ENCODE measurements at regions not wholly inside any gene's neighbourhood (a gene's known extent, or its start where the extent isn't known, plus 50 kb on each side); places are given as distances from the start of the nearest gene placed in this dataset.
"Not testable (repeated sequence)": the region's sequence is repeated elsewhere in the genome, so short reads cannot be mapped to it uniquely, and the experiment has no call there.

DNA sequence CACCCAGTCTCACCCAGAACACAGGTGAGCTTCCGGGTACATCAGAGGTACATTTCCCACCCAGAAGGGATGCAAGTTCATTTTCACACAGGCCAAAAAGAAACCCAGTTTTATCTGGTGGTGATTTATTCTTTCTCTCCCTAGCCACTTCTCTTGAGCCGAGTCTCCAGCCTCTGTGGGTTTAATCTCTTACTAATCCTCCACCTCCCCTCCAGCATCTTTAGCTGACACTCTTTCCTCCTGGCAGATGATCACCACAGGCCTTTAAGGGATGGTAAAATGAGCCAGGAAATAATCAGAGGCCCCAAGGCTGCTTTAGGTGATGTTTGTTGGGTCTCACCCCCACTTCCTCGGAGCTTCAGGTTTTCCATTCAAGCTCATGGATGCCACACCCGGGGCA is 145.7 kb upstream of the DLX2 start:
- DNase-seq (ENCODE audit: missing footprints) (no peak), ATAC-seq (no peak)
- intact Hi-C loops (cut with DNase I), result no loop called here

DNA sequence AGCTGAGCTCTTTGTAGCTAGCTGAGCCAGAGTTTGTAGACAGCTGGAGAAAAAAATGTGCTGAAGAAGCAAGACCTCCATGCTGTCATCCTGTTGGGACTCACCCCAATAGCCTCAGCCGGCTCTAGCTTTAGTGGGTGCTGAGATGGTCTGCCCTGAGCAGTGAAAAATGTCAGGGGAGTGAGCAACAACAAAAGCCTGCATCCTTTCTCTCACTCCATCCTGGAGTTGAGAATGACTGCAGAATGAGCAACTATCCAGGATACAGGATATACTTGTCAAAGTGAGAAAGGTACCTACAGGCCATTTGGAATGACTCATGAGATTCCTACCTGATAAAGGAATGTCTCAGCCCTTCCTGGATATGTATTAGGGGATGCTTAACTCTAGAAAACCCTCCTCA is 146.1 kb upstream of the DLX2 start:
- intact Hi-C loops (cut with DNase I), result no loop called here
- ATAC-seq (no peak), DNase-seq (ENCODE audit: missing footprints) (no peak)

DNA sequence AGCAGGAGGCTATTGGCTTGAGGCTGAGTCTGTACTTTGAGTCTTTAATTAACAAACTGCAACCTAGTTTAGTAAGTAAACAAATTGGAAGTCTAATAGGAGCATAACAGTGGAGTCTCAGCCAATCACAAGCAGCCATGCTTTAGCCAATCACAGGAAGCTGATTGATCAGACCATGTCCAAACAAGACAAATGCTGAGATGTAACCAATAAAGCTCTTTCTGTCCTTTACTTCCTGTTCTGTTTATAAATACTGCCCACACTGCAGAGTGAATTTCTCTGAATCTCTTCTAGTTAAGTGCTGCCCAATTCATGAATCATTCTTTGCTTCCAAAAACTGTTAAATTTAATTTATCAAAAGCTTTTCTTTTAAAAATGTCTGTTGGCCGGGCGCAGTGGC is 146.6 kb upstream of the DLX2 start:
- intact Hi-C loops (cut with DNase I), result no loop called here
- DNase-seq (ENCODE audit: missing footprints), result no peak
- ATAC-seq, result no peak

- intact Hi-C loops (cut with DNase I), result no loop called here
Measured at GRCh38 chr2:172249986-172250385, 147.3 kb upstream of the DLX2 start.

DNA sequence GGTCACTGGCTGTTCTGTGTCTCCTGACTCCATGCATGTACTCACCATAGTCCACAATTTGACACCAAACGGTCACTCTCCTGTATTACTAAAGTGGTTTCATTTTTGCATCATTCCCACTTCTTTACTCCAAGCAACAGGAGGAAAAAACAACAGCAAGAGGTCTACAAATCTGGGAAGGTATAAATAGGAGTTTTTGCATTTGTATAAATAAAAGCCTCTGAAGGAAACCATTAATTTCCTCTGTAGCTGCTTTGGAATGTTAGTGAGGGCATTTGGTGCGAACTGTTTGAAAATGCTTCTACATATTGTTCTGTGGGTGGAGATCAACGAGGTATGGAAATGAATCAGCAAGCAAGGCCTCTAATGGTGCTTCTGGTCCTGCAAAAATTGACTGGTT is 148.5 kb upstream of the DLX2 start:
- no peak for ATAC-seq
- DNase-seq (ENCODE audit: missing footprints), result no peak
- intact Hi-C loops (cut with DNase I), result no loop called here

More at GRCh38 chr2:172249986-172250385, 147.3 kb upstream of the DLX2 start:
- DNase-seq (ENCODE audit: missing footprints), result no peak
- no peak for ATAC-seq

GRCh38 chr2:172252154-172252553 is 149.5 kb upstream of the DLX2 start:
- ATAC-seq, result peak; percentile 89
- DNase-seq (ENCODE audit: missing footprints), result peak; percentile 84
- intact Hi-C loops (cut with DNase I), result no loop called here

GRCh38 chr2:172253190-172254052 is 150.7 kb upstream of the DLX2 start:
- DNase-seq (ENCODE audit: missing footprints) (no peak), ATAC-seq (peak; percentile 33)
- intact Hi-C loops (cut with DNase I), result no loop called here

GRCh38 chr2:172256886-172257285 is 154.2 kb upstream of the DLX2 start:
- intact Hi-C loops (cut with DNase I), result no loop called here
- ATAC-seq (no peak), DNase-seq (ENCODE audit: missing footprints) (no peak)

GRCh38 chr2:172259827-172260226 is 157.1 kb upstream of the DLX2 start:
- DNase-seq (ENCODE audit: missing footprints), result no peak
- intact Hi-C loops (cut with DNase I), result no loop called here
- ATAC-seq, result no peak

DNA sequence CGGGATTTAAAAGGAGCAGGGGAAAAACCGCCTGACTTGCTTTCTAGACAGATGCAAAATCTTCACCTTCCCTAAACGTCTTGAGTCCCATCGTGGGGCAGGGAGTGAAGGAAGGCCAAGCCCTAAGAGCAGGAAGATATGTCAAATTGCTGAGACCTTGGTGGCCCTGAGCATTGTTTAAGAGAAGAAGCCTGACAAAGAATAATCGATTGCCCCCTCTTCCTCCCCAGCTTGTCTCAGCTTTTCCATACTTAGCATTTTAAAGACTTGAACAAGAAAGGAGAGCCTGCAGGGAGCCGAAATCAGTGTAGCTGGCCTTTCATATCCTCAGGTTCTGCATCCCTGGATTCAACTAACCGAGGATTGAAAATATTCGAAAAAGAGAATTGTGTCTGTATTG is 157.6 kb upstream of the DLX2 start:
- intact Hi-C loops (cut with DNase I), result no loop called here
- ATAC-seq, result no peak
- no peak for DNase-seq (ENCODE audit: missing footprints)

- ATAC-seq (no peak), DNase-seq (ENCODE audit: missing footprints) (no peak)
- intact Hi-C loops (cut with DNase I), result no loop called here
Measured at GRCh38 chr2:172261292-172261691, 158.6 kb upstream of the DLX2 start.

GRCh38 chr2:172262486-172262885 is 159.8 kb upstream of the DLX2 start:
- DNase-seq (ENCODE audit: missing footprints) (no peak), ATAC-seq (no peak)
- intact Hi-C loops (cut with DNase I), result no loop called here

- ATAC-seq; intact Hi-C loops (cut with DNase I): not testable (repeated sequence)
Measured at GRCh38 chr2:172264820-172265219, 162.1 kb upstream of the DLX2 start.

DNA sequence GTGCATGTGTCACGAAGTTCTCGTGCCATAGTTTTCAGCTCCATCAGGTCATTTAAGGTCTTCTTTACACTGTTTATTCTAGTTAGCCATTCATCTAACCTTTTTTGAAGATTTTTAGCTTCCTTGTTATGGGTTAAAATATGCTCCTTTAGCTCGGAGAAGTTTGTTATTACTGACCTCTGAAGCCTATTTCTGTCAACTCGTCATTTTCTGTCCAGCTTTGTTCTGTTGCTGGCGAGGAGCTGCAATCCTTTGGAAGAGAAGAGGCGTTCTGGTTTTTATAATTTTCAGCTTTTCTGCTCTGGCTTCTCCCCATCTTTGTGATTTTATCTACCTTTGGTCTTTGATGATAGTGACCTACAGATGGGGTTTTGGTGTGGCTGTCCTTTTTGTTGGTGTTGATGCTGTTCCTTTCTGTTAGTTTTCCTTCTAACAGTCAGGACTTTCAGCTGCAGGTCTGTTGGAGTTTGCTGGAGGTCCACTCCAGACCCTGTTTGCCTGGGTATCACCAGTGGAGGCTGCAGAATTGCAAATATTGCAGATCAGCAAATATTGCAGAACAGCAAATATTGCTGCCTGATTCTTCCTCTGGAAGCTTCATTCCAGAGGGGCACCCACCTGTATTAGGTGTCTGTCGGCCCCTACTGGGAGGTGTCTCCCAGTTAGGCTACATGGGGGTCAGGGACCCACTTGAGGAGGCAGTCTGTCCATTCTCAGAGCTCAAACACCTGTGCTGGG is 157.7 kb upstream of the ITGA6 start:
- ATAC-seq; intact Hi-C loops (cut with DNase I); DNase-seq (ENCODE audit: missing footprints): not testable (repeated sequence)

More at GRCh38 chr2:172264820-172265219, 162.1 kb upstream of the DLX2 start:
- DNase-seq (ENCODE audit: missing footprints), result not testable (repeated sequence)

GRCh38 chr2:172270278-172271079 is 156.9 kb upstream of the ITGA6 start:
- intact Hi-C loops (cut with DNase I), result no loop called here
- ATAC-seq (no peak), DNase-seq (ENCODE audit: missing footprints) (no peak)

DNA sequence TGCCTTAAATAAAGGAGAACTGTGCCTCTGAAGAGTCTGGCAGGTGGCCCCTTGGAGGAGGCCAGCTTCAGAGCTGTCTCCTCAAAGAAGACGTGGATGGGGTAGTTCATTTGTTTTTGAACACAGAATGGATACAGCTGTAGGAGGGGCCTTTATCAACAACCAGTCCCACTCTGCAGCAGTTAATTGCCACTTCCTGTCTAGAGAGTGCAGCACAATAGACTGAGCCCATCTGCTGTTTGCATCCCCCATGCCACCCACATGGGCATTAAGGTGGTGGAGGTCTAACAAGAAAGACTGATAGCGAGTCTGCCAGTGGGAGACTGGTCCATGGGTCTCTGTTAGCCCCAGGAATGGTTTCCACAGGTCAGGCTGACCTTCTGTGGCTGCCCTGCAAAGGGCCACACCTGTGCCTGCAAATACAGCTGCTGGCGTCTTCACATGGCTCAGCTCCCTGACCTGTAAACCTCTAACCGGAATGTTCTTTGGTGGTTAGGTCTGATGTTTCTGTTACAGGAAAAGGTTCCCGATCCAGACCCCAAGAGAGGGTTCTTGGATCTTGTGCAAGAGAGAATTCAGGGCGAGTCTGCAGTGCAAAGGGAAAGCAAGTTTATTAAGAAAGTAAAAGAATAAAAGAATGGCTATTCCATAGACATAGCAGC is 153.3 kb upstream of the ITGA6 start:
- no peak for ATAC-seq
- DNase-seq (ENCODE audit: missing footprints), result no peak
- intact Hi-C loops (cut with DNase I), result loop anchor here (2.0 kb wide), 1 partner anchor 191 kb away; no protein-coding TSS in a partner anchor

DNA sequence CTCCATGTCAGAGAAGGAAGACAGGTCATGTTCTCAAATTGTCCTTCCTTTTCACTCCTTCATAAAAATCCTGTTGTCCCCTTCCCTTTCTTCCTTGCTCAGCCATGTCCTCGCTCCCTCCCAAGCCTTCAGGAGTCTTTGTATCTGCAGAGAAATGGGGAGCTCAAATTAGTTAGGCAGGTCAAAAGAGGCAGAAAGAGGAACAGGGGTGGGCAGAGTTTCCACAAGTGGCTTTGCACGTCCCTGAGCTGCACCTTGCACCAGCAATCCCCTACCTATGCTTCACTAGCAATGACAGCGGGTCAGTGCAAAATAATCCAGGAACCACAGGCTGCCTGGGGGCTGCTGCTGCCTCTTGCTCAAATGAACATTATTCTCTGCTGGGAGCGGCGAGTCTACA is 152.1 kb upstream of the ITGA6 start:
- DNase-seq (ENCODE audit: missing footprints) (no peak), ATAC-seq (no peak)
- intact Hi-C loops (cut with DNase I), result loop anchor here (2.0 kb wide), 1 partner anchor 190 kb away; no protein-coding TSS in a partner anchor

DNA sequence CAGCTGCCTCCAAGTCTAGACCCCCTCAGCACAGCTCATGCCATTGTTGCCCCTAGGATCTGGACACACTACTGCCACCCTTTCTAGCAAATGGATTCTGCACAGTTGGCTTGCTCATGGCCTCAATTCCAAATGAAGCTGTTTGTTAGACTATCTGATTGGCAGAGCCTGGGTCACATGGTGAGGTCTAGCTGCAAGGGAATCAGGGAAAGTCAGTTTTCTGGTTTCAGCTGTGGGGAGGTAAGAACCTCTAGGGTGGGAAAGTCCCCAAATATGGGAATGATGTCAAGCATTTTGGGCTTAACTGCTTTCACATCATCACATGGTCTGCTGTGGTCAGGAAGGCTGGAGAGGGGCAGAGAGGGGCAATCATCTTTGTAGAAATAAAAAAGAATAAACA is 150.4 kb upstream of the ITGA6 start:
- intact Hi-C loops (cut with DNase I), result no loop called here
- ATAC-seq, result no peak
- no peak for DNase-seq (ENCODE audit: missing footprints)

- DNase-seq (ENCODE audit: missing footprints), result no peak
- no peak for ATAC-seq
- intact Hi-C loops (cut with DNase I), result no loop called here
Measured at GRCh38 chr2:172278667-172279066, 148.7 kb upstream of the ITGA6 start.
